Suprapubic skin (tissue), 4 donors: ENCODE measurements at regions not wholly inside any gene's neighbourhood (a gene's known extent, or its start where the extent isn't known, plus 50 kb on each side); places are given as distances from the start of the nearest gene placed in this dataset.

Experiments
- CTCF ChIP-seq, 2 donors: fragments of 200-600 bp in 1 of 2; fragments of 450-650 bp in 1 of 2; sonication (generic) in 1 of 2; IDR thresholded peaks; one replicate each; pipeline ENCODE4 v1.5.1; 2016 to 2019; ENCODE audit warnings: antibody characterized with exemption in 2 of 2, mild to moderate bottlenecking in 1 of 2, moderate library complexity in 1 of 2
- EP300 ChIP-seq: sonication (generic); formaldehyde crosslinking; IDR thresholded peaks from one replicate; pipeline ENCODE4 v1.6.1; 2017; ENCODE audit warnings: antibody characterized with exemption
- POLR2A ChIP-seq, 2 donors: fragments of 450-650 bp; IDR thresholded peaks; one replicate each; pipeline ENCODE4 v1.6.1; 2017; ENCODE audit warnings: antibody characterized with exemption in 2 of 2, mild to moderate bottlenecking in 2 of 2, moderate library complexity in 2 of 2
- POLR2AphosphoS5 ChIP-seq, 3 donors: sonication (generic); formaldehyde crosslinking; IDR thresholded peaks; one replicate each; pipeline ENCODE4 v1.6.1; 2017; ENCODE audit warnings: antibody characterized with exemption in 3 of 3

GRCh38 chr9:16075696-16076095, 522.9 kb downstream of the CCDC171 start:
- TF ChIP-seq CTCF (IDR thresholded peaks at IDR 0.05) (no peak), POLR2AphosphoS5 (IDR thresholded peaks at IDR 0.05) (no peak), POLR2A (IDR thresholded peaks at IDR 0.05) (no peak), EP300 (no peak)
